HG03175 (cell line): ENCODE measurements at regions not wholly inside any gene's neighbourhood (a gene's known extent, or its start where the extent isn't known, plus 50 kb on each side); places are given as distances from the start of the nearest gene placed in this dataset.

Source experiments
- ATAC-seq: cut with Tn5 transposase; IDR thresholded peaks from one replicate; pipeline ENCODE4 v1.9.1; 2021; ENCODE audit warnings: mild to moderate bottlenecking, moderate library complexity; ENCODE audit not compliant: unreplicated experiment

- no peak for ATAC-seq
Observed at GRCh38 chr10:105473170-105473569, 832.1 kb downstream of the SORCS3 start.

- ATAC-seq, result no peak
Observed at GRCh38 chr10:105468759-105469158, 827.7 kb downstream of the SORCS3 start.

- no peak for ATAC-seq
Observed at GRCh38 chr10:105466521-105466920, 825.4 kb downstream of the SORCS3 start.

- ATAC-seq, result no peak
Observed at GRCh38 chr10:105434970-105435369, 793.9 kb downstream of the SORCS3 start.

GRCh38 chr10:105413997-105414396 is 772.9 kb downstream of the SORCS3 start:
- ATAC-seq, result no peak

GRCh38 chr10:105409370-105409769 is 768.3 kb downstream of the SORCS3 start:
- ATAC-seq, result no peak

GRCh38 chr10:105406488-105406887 is 765.4 kb downstream of the SORCS3 start:
- no peak for ATAC-seq

- ATAC-seq, result no peak
Observed at GRCh38 chr10:105398202-105398601, 757.1 kb downstream of the SORCS3 start.

- ATAC-seq, result no peak
Observed at GRCh38 chr10:105391670-105392351, 750.7 kb downstream of the SORCS3 start.

GRCh38 chr10:105387971-105388370 is 746.9 kb downstream of the SORCS3 start:
- no peak for ATAC-seq

- ATAC-seq, result no peak
Observed at GRCh38 chr10:105383978-105384377, 742.9 kb downstream of the SORCS3 start.

- no peak for ATAC-seq
Observed at GRCh38 chr10:105370692-105371091, 729.6 kb downstream of the SORCS3 start.

GRCh38 chr10:105359708-105360107 is 718.6 kb downstream of the SORCS3 start:
- ATAC-seq, result no peak

- ATAC-seq, result no peak
Observed at GRCh38 chr10:105358911-105359310, 717.8 kb downstream of the SORCS3 start.

- no peak for ATAC-seq
Observed at GRCh38 chr10:105356626-105357025, 715.5 kb downstream of the SORCS3 start.

GRCh38 chr10:105354010-105354409 is 712.9 kb downstream of the SORCS3 start:
- no peak for ATAC-seq

- no peak for ATAC-seq
Observed at GRCh38 chr10:105352827-105353226, 711.7 kb downstream of the SORCS3 start.

GRCh38 chr10:105352281-105352680 is 711.2 kb downstream of the SORCS3 start:
- ATAC-seq, result no peak

GRCh38 chr10:105351187-105351586 is 710.1 kb downstream of the SORCS3 start:
- ATAC-seq, result no peak

- no peak for ATAC-seq
Observed at GRCh38 chr10:105347487-105347886, 706.4 kb downstream of the SORCS3 start.

- ATAC-seq, result no peak
Observed at GRCh38 chr10:105342606-105343005, 701.5 kb downstream of the SORCS3 start.

GRCh38 chr10:105339669-105340068 is 698.6 kb downstream of the SORCS3 start:
- no peak for ATAC-seq

GRCh38 chr10:105328503-105329133 is 687.5 kb downstream of the SORCS3 start:
- no peak for ATAC-seq
